Stimulated activated CD8-positive, alpha-beta memory T cell treated with anti-CD3 and anti-CD28 coated beads, Interleukin-7, amount 100 ng/mL, for 48 hours (primary cell): ENCODE measurements at regions not wholly inside any gene's neighbourhood (a gene's known extent, or its start where the extent isn't known, plus 50 kb on each side); places are given as distances from the start of the nearest gene placed in this dataset.
"Not testable (repeated sequence)": the region's sequence is repeated elsewhere in the genome, so short reads cannot be mapped to it uniquely, and the experiment has no call there.

Experiments used
- DNase-seq, 2 donors: peaks; one replicate each; pipeline ENCODE4 v3.0.0-alpha.2; 2020; ENCODE audit warnings: low read depth in 1 of 2; ENCODE audit errors: extremely low read depth in 1 of 2

- DNase-seq = no peak
Measured at GRCh38 chr11:121358760-121359159, 66.2 kb downstream of the SC5D start.

GRCh38 chr11:121359591-121359990, 67.0 kb downstream of the SC5D start:
- no peak for DNase-seq

- DNase-seq = not testable (repeated sequence)
Measured at GRCh38 chr11:121362955-121363354, 70.4 kb downstream of the SC5D start.

GRCh38 chr11:121365304-121365703, 72.7 kb downstream of the SC5D start:
- DNase-seq = no peak

- DNase-seq = no peak
Measured at GRCh38 chr11:121366038-121366437, 73.5 kb downstream of the SC5D start.

- DNase-seq = no peak
Measured at GRCh38 chr11:121367001-121367843, 74.7 kb downstream of the SC5D start.

GRCh38 chr11:121367844-121368225, 75.3 kb downstream of the SC5D start:
- no peak for DNase-seq

- no peak for DNase-seq
Measured at GRCh38 chr11:121368364-121369240, 76.0 kb downstream of the SC5D start.

- no peak for DNase-seq
Measured at GRCh38 chr11:121369366-121369765, 76.8 kb downstream of the SC5D start.

- DNase-seq = no peak
Measured at GRCh38 chr11:121372028-121372427, 79.5 kb downstream of the SC5D start.

GRCh38 chr11:121372671-121373429, 79.3 kb upstream of the SORL1 start:
- no peak for DNase-seq

GRCh38 chr11:121374286-121374985, 77.7 kb upstream of the SORL1 start:
- DNase-seq = no peak

GRCh38 chr11:121376130-121376529, 76.0 kb upstream of the SORL1 start:
- DNase-seq = no peak

- DNase-seq = peak in 1 of 2 donors; percentile 8
Measured at GRCh38 chr11:121379145-121379810, 72.8 kb upstream of the SORL1 start.

GRCh38 chr11:121383716-121384115, 68.4 kb upstream of the SORL1 start:
- DNase-seq = no peak

- DNase-seq = no peak
Measured at GRCh38 chr11:121385688-121386087, 66.4 kb upstream of the SORL1 start.
